Effector CD4-positive, alpha-beta T cell (primary cell): ENCODE measurements at regions not wholly inside any gene's neighbourhood (a gene's known extent, or its start where the extent isn't known, plus 50 kb on each side); places are given as distances from the start of the nearest gene placed in this dataset.

Experiments used
- DNase-seq: peaks from one replicate; pipeline ENCODE4 v3.0.0-alpha.2; 2020

- no peak for DNase-seq
Measured at GRCh38 chr1:56442290-56442877, 137.0 kb downstream of the PLPP3 start.

GRCh38 chr1:56441601-56442000 lies 137.8 kb downstream of the PLPP3 start:
- no peak for DNase-seq

- DNase-seq: no peak
Measured at GRCh38 chr1:56439610-56440264, 139.6 kb downstream of the PLPP3 start.

GRCh38 chr1:56438901-56439551 lies 140.3 kb downstream of the PLPP3 start:
- no peak for DNase-seq

- DNase-seq: no peak
Measured at GRCh38 chr1:56437959-56438358, 141.4 kb downstream of the PLPP3 start.

GRCh38 chr1:56436912-56437417 lies 142.4 kb downstream of the PLPP3 start:
- no peak for DNase-seq

GRCh38 chr1:56436296-56436695 lies 143.1 kb downstream of the PLPP3 start:
- DNase-seq: no peak

GRCh38 chr1:56435434-56436262 lies 143.7 kb downstream of the PLPP3 start:
- no peak for DNase-seq

- DNase-seq: no peak
Measured at GRCh38 chr1:56434740-56435139, 144.6 kb downstream of the PLPP3 start.

- DNase-seq: no peak
Measured at GRCh38 chr1:56434025-56434424, 145.3 kb downstream of the PLPP3 start.

GRCh38 chr1:56433056-56433577 lies 146.2 kb downstream of the PLPP3 start:
- no peak for DNase-seq

- DNase-seq: no peak
Measured at GRCh38 chr1:56432166-56432971, 147.0 kb downstream of the PLPP3 start.

GRCh38 chr1:56430141-56430839 lies 149.1 kb downstream of the PLPP3 start:
- no peak for DNase-seq

GRCh38 chr1:56429288-56429687 lies 150.1 kb downstream of the PLPP3 start:
- DNase-seq: no peak

- DNase-seq: no peak
Measured at GRCh38 chr1:56426587-56427381, 152.6 kb downstream of the PLPP3 start.

- DNase-seq: no peak
Measured at GRCh38 chr1:56425494-56426037, 153.8 kb downstream of the PLPP3 start.

GRCh38 chr1:56424744-56425493 lies 154.4 kb downstream of the PLPP3 start:
- DNase-seq: no peak

- DNase-seq: no peak
Measured at GRCh38 chr1:56423716-56424115, 155.6 kb downstream of the PLPP3 start.

GRCh38 chr1:56418151-56418631 lies 161.2 kb downstream of the PLPP3 start:
- DNase-seq: no peak
